ENCODE measurements at regions not wholly inside any gene's neighbourhood (a gene's known extent, or its start where the extent isn't known, plus 50 kb on each side); places are given as distances from the start of the nearest gene placed in this dataset.

GRCh38 chr14:65185829-65186228, 83.5 kb upstream of the MAX start:
- H3K4me3 ChIP-seq (ENCODE audit: low read depth, low read length) = no peak overlapping the region
- no peak for DNase-seq (ENCODE audit: low read depth)
- TF ChIP-seq, protein P1, sequence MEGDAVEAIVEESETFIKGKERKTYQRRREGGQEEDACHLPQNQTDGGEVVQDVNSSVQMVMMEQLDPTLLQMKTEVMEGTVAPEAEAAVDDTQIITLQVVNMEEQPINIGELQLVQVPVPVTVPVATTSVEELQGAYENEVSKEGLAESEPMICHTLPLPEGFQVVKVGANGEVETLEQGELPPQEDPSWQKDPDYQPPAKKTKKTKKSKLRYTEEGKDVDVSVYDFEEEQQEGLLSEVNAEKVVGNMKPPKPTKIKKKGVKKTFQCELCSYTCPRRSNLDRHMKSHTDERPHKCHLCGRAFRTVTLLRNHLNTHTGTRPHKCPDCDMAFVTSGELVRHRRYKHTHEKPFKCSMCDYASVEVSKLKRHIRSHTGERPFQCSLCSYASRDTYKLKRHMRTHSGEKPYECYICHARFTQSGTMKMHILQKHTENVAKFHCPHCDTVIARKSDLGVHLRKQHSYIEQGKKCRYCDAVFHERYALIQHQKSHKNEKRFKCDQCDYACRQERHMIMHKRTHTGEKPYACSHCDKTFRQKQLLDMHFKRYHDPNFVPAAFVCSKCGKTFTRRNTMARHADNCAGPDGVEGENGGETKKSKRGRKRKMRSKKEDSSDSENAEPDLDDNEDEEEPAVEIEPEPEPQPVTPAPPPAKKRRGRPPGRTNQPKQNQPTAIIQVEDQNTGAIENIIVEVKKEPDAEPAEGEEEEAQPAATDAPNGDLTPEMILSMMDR (IDR thresholded peaks at IDR 0.05; ENCODE audit: insufficient read depth, low read depth, low read length, missing control alignments) = no peak

DNA sequence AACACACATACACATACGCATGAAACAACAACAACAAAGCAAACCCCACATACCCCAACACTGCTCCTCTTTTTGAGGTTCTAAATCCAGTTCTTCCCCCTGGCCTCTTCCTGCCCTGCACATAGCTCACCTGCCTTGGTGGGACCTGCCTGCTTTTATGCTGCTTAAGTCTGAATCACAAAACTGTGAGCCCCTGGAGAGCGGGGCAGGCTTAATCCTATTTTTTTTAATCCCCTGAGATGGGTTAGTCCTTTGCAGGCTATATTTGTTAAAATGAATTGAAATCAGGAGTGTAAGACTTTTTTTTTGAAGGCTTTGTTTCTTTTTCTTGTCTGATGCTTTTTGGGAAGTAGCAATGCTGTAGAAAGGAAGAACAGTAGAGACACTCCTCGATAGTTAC, 84.6 kb upstream of the MAX start:
- H3K4me3 ChIP-seq (ENCODE audit: low read depth, low read length) = no peak overlapping the region
- DNase-seq (ENCODE audit: low read depth) = no peak
- TF ChIP-seq, protein P1 (IDR thresholded peaks at IDR 0.05; ENCODE audit: insufficient read depth, low read depth, low read length, missing control alignments) = no peak

GRCh38 chr14:65187421-65188049, 85.2 kb upstream of the MAX start:
- H3K4me3 ChIP-seq (ENCODE audit: low read depth, low read length) = no peak overlapping the region
- TF ChIP-seq, protein P1 (IDR thresholded peaks at IDR 0.05; ENCODE audit: insufficient read depth, low read depth, low read length, missing control alignments) = no peak

DNA sequence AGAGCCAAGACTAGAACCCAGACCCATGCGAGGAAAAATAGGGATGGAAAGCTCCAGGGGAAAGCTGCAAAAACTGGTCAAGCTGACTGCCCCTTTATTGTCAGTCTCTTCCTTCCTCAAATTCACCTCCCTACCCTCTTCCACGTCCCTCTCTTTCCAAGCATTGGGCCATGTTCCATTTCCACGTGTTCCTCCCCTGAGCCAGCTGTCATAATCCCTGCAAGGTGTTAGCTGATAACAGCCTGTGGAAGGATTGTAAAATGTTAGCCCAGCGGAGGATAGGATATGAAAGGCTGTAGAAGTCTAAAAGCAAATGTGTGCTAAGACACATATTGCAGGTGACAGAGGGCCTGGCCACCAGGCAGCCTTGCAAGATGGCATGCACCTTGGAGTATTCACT, 88.0 kb upstream of the MAX start:
- no peak for DNase-seq (ENCODE audit: low read depth)
- no peak overlapping the region for H3K4me3 ChIP-seq (ENCODE audit: low read depth, low read length)
- TF ChIP-seq, protein P1 (IDR thresholded peaks at IDR 0.05; ENCODE audit: insufficient read depth, low read depth, low read length, missing control alignments) = no peak

More at GRCh38 chr14:65187421-65188049, 85.2 kb upstream of the MAX start:
- no peak for DNase-seq (ENCODE audit: low read depth)

GRCh38 chr14:65191716-65192115, 89.4 kb upstream of the MAX start:
- TF ChIP-seq, protein P1 (IDR thresholded peaks at IDR 0.05; ENCODE audit: insufficient read depth, low read depth, low read length, missing control alignments) = no peak
- no peak overlapping the region for H3K4me3 ChIP-seq (ENCODE audit: low read depth, low read length)
- DNase-seq (ENCODE audit: low read depth) = no peak

- TF ChIP-seq, protein P1 (IDR thresholded peaks at IDR 0.05; ENCODE audit: insufficient read depth, low read depth, low read length, missing control alignments) = no peak
- no peak overlapping the region for H3K4me3 ChIP-seq (ENCODE audit: low read depth, low read length)
- DNase-seq (ENCODE audit: low read depth) = no peak
Measured at GRCh38 chr14:65192686-65193085, 90.4 kb upstream of the MAX start.
